HT-29 (cell line): ENCODE measurements at regions not wholly inside any gene's neighbourhood (a gene's known extent, or its start where the extent isn't known, plus 50 kb on each side); places are given as distances from the start of the nearest gene placed in this dataset.

Experiments
- DNase-seq: peaks from one replicate; pipeline ENCODE4 v3.0.0-alpha.2; 2015; ENCODE audit warnings: low spot score

- no peak for DNase-seq
These were observed 290.2 kb upstream of the RGMB start for GRCh38 chr5:98483301-98483685.

GRCh38 chr5:98489021-98489420 lies 284.4 kb upstream of the RGMB start:
- no peak for DNase-seq

GRCh38 chr5:98490348-98490747 lies 283.1 kb upstream of the RGMB start:
- DNase-seq = no peak

GRCh38 chr5:98492258-98492657 lies 281.2 kb upstream of the RGMB start:
- DNase-seq = no peak

- DNase-seq = no peak
These were observed 276.0 kb upstream of the RGMB start for GRCh38 chr5:98497418-98497817.

- DNase-seq = no peak
These were observed 275.4 kb upstream of the RGMB start for GRCh38 chr5:98498028-98498427.

- DNase-seq = no peak
These were observed 273.6 kb upstream of the RGMB start for GRCh38 chr5:98499892-98500291.

- no peak for DNase-seq
These were observed 272.7 kb upstream of the RGMB start for GRCh38 chr5:98500811-98501210.

GRCh38 chr5:98503616-98504015 lies 269.8 kb upstream of the RGMB start:
- DNase-seq = no peak

- no peak for DNase-seq
These were observed 269.0 kb upstream of the RGMB start for GRCh38 chr5:98504505-98504904.

GRCh38 chr5:98510143-98510985 lies 263.1 kb upstream of the RGMB start:
- DNase-seq = no peak

GRCh38 chr5:98513380-98513779 lies 260.1 kb upstream of the RGMB start:
- DNase-seq = no peak

- no peak for DNase-seq
These were observed 259.2 kb upstream of the RGMB start for GRCh38 chr5:98514215-98514614.

GRCh38 chr5:98516701-98517100 lies 256.8 kb upstream of the RGMB start:
- no peak for DNase-seq

GRCh38 chr5:98517560-98518366 lies 255.7 kb upstream of the RGMB start:
- no peak for DNase-seq

- DNase-seq = no peak
These were observed 254.7 kb upstream of the RGMB start for GRCh38 chr5:98518754-98519153.

GRCh38 chr5:98519571-98519970 lies 253.9 kb upstream of the RGMB start:
- no peak for DNase-seq

- DNase-seq = no peak
These were observed 251.6 kb upstream of the RGMB start for GRCh38 chr5:98521821-98522220.

GRCh38 chr5:98524773-98525172 lies 248.7 kb upstream of the RGMB start:
- DNase-seq = no peak

- no peak for DNase-seq
These were observed 245.6 kb upstream of the RGMB start for GRCh38 chr5:98527846-98528245.

- DNase-seq = no peak
These were observed 244.1 kb upstream of the RGMB start for GRCh38 chr5:98529321-98529720.

- no peak for DNase-seq
These were observed 243.2 kb upstream of the RGMB start for GRCh38 chr5:98530224-98530623.

GRCh38 chr5:98535901-98536300 lies 237.6 kb upstream of the RGMB start:
- no peak for DNase-seq
